ENCODE measurements at regions not wholly inside any gene's neighbourhood (a gene's known extent, or its start where the extent isn't known, plus 50 kb on each side); places are given as distances from the start of the nearest gene placed in this dataset.

- TF ChIP-seq CTCF (IDR thresholded peaks at IDR 0.05; ENCODE audit: extremely low read depth in 1 of 2, insufficient read depth in 1 of 2, low read depth in 1 of 2, low read length in 2 of 2) (no peak), GATA2 (IDR thresholded peaks at IDR 0.05; ENCODE audit: insufficient read depth, insufficient read length, low read depth, low read length) (no peak), POLR2A (IDR thresholded peaks at IDR 0.05; ENCODE audit: low read depth, low read length) (no peak), POLR2AphosphoS5 (IDR thresholded peaks at IDR 0.05; ENCODE audit: insufficient read depth, low read depth, low read length) (no peak), EZH2 (IDR thresholded peaks at IDR 0.05; ENCODE audit: borderline replicate concordance, low read depth, low read length, severe bottlenecking) (no peak), FOS (IDR thresholded peaks at IDR 0.05; ENCODE audit: borderline replicate concordance, insufficient read depth, low read length) (no peak)
- TF ChIP-seq, protein P1, sequence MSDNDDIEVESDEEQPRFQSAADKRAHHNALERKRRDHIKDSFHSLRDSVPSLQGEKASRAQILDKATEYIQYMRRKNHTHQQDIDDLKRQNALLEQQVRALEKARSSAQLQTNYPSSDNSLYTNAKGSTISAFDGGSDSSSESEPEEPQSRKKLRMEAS (IDR thresholded peaks at IDR 0.05; ENCODE audit: insufficient read depth, insufficient read length), result no peak
These were observed 110.8 kb downstream of the FAM174A start for GRCh38 chr5:100646011-100646410.

Measured in endothelial cell of umbilical vein (primary cell).